BE2C (cell line): ENCODE measurements at regions not wholly inside any gene's neighbourhood (a gene's known extent, or its start where the extent isn't known, plus 50 kb on each side); places are given as distances from the start of the nearest gene placed in this dataset.

Experiments
- DNase-seq: peaks from one replicate; pipeline ENCODE4 v3.0.0-alpha.2; 2020
- H3K27me3 ChIP-seq: fragments of 250-450 bp; sonication (Bioruptor Pico); 2 replicates; pipeline ENCODE4 v1.5.1; 2020; ENCODE audit warnings: mild to moderate bottlenecking
- H3K36me3 ChIP-seq: fragments of 250-450 bp; sonication (Bioruptor Pico); 2 replicates; pipeline ENCODE4 v1.5.1; 2020; ENCODE audit warnings: mild to moderate bottlenecking
- H3K4me1 ChIP-seq: fragments of 250-450 bp; sonication (Bioruptor Pico); 2 replicates; pipeline ENCODE4 v1.5.1; 2020
- H3K4me3 ChIP-seq: 2 replicates; pipeline ENCODE4 v1.5.1; 2011; ENCODE audit warnings: low read depth, low read length
- H3K9me3 ChIP-seq: fragments of 250-450 bp; sonication (Bioruptor Pico); 2 replicates; pipeline ENCODE4 v1.5.1; 2020
- CTCF ChIP-seq: IDR thresholded peaks from 2 replicates; pipeline ENCODE4 v1.5.1; 2012; ENCODE audit warnings: mild to moderate bottlenecking, low read depth, low read length

DNA sequence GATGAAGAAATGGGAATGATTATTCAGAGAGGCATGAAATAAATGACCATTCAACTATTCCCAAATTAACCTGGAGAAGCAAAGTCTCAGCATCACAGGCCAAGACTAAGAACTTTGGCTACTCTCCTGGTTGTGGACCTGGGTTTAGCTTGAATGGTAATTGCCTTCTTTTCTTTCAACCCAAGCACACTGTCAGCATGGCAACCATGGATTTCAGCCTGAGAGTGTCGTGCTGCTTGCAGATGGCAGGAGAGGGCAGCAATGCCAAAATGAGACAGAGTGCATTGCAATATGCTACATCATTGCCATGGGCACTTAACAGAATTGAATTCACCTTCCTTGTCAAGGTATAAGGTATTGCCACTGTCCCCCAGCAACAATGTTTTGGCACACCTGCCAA lies 767.2 kb downstream of the REEP3 start:
- Histone ChIP-seq H3K9me3 (no peaks in the 10 kb centered on the region), H3K36me3 (no peaks in the 10 kb centered on the region), H3K4me1 (no peaks in the 10 kb centered on the region), H3K27me3 (no peaks in the 10 kb centered on the region), H3K4me3 (no peak overlapping the region)
- TF ChIP-seq CTCF: no peak
- no peak for DNase-seq

GRCh38 chr10:64303566-64303965 lies 782.4 kb downstream of the REEP3 start:
- Histone ChIP-seq H3K9me3 (no peaks in the 10 kb centered on the region), H3K4me1 (no peaks in the 10 kb centered on the region), H3K36me3 (no peaks in the 10 kb centered on the region), H3K27me3 (no peaks in the 10 kb centered on the region), H3K4me3 (no peak overlapping the region)
- TF ChIP-seq CTCF: no peak
- DNase-seq: no peak

GRCh38 chr10:64306729-64307327 lies 785.6 kb downstream of the REEP3 start:
- Histone ChIP-seq H3K36me3 (no peaks in the 10 kb centered on the region), H3K27me3 (no peaks in the 10 kb centered on the region), H3K4me3 (no peak overlapping the region), H3K4me1 (no peaks in the 10 kb centered on the region), H3K9me3 (no peaks in the 10 kb centered on the region)
- no peak for TF ChIP-seq CTCF
- no peak for DNase-seq

- no peak for TF ChIP-seq CTCF
Measured at GRCh38 chr10:64312876-64313275, 791.7 kb downstream of the REEP3 start.

DNA sequence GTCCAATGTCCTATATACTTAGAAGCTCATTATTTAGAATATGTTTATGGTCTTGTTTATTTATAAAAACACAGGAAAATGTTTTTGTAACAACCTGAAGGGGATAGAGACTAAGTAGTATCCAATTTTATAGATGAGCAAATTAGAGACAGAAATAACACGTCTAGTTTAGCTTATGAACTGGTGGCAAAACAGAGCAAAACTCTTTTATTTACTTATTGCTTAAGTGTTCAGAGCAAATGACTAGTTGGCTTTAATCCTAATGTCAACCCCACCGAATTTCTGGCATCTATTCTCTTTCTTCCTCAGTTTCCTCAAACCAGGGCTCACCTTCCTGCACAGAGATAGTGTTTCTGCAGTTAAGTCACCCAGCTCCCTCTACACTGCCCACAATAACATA lies 792.8 kb downstream of the REEP3 start:
- Histone ChIP-seq H3K4me1 (peaks cover 21% of the 10 kb centered on the region), H3K27me3 (no peaks in the 10 kb centered on the region)

More at GRCh38 chr10:64312876-64313275, 791.7 kb downstream of the REEP3 start:
- H3K36me3 ChIP-seq: no peaks in the 10 kb centered on the region
- H3K4me3 ChIP-seq: no peak overlapping the region
- H3K4me1 ChIP-seq: peaks cover 14% of the 10 kb centered on the region; the same call in 1 of the 2 replicates
- H3K27me3 ChIP-seq: no peaks in the 10 kb centered on the region
- no peaks in the 10 kb centered on the region for H3K9me3 ChIP-seq
- DNase-seq: peak; percentile 23

GRCh38 chr10:64316416-64316815 lies 795.2 kb downstream of the REEP3 start:
- Histone ChIP-seq H3K4me1 (peaks cover 35% of the 10 kb centered on the region), H3K9me3 (no peaks in the 10 kb centered on the region), H3K4me3 (no peak overlapping the region), H3K36me3 (no peaks in the 10 kb centered on the region), H3K27me3 (no peaks in the 10 kb centered on the region)
- DNase-seq: peak; percentile 45
- TF ChIP-seq CTCF: no peak

More for the DNA sequence above, 792.8 kb downstream of the REEP3 start:
- no peak overlapping the region for H3K4me3 ChIP-seq
- no peak for DNase-seq
- TF ChIP-seq CTCF: no peak
- H3K9me3 ChIP-seq: no peaks in the 10 kb centered on the region
- no peaks in the 10 kb centered on the region for H3K36me3 ChIP-seq
